Esophagus muscularis mucosa (tissue), 4 donors: ENCODE measurements at regions not wholly inside any gene's neighbourhood (a gene's known extent, or its start where the extent isn't known, plus 50 kb on each side); places are given as distances from the start of the nearest gene placed in this dataset.

Experiments used
- DNase-seq: peaks from one replicate; pipeline ENCODE4 v3.0.0-alpha.2; 2017; ENCODE audit errors: extremely low spot score
- H3K27ac ChIP-seq, 4 donors: fragments of 200-600 bp; sonication (generic); replicated peaks in 1 of 4; 1 replicate in 3 of 4; 2 replicates in 1 of 4; pipeline ENCODE4 v1.5.1; 2016 to 2019; ENCODE audit warnings: mild to moderate bottlenecking in 1 of 4
- H3K27me3 ChIP-seq, 4 donors: fragments of 200-600 bp; sonication (generic); one replicate each; pipeline versions ENCODE4 v1.5.1 to v1.6.0; 2016 to 2019
- H3K36me3 ChIP-seq, 4 donors: fragments of 200-600 bp; sonication (generic); one replicate each; pipeline ENCODE4 v1.5.1; 2016 to 2019
- H3K4me1 ChIP-seq, 4 donors: fragments of 200-600 bp; sonication (generic); one replicate each; pipeline ENCODE4 v1.5.1; 2016 to 2019
- H3K4me3 ChIP-seq, 4 donors: fragments of 200-600 bp; sonication (generic); 1 replicate in 2 of 4; 2 replicates in 2 of 4; pipeline ENCODE4 v1.5.1; 2016 to 2019; ENCODE audit warnings: mild to moderate bottlenecking in 4 of 4, moderate library complexity in 1 of 4
- H3K9me3 ChIP-seq, 4 donors: fragments of 200-600 bp; sonication (generic); 1 replicate in 3 of 4; 2 replicates in 1 of 4; pipeline ENCODE4 v1.5.1; 2016 to 2019
- EP300 ChIP-seq: sonication (generic); formaldehyde crosslinking; IDR thresholded peaks from one replicate; pipeline ENCODE4 v1.6.1; 2017; ENCODE audit warnings: antibody characterized with exemption
- POLR2A ChIP-seq: fragments of 450-650 bp; IDR thresholded peaks from one replicate; pipeline ENCODE4 v1.6.1; 2017; ENCODE audit warnings: antibody characterized with exemption, moderate library complexity, mild to moderate bottlenecking, low read depth
- POLR2AphosphoS5 ChIP-seq, 2 donors: sonication (generic); formaldehyde crosslinking; IDR thresholded peaks; one replicate each; pipeline ENCODE4 v1.6.1; 2017; ENCODE audit warnings: antibody characterized with exemption in 2 of 2
- WGBS: methylation state at CpG from one replicate; pipeline ENCODE4 v1.1.5; 2018; 5-methylcytosine and 5-hydroxymethylcytosine counted together
- intact Hi-C: fragments of 100-400 bp; cut with DNase I; formaldehyde crosslinking; loops from one replicate; pipeline ENCODE4 v1.15.1; 2023
- TF ChIP-seq, protein P1 (sequence below), 3 experiments: fragments of 200-600 bp in 2 of 3; fragments of 450-650 bp in 1 of 3; sonication (generic) in 2 of 3; IDR thresholded peaks; one replicate each; pipeline ENCODE4 v1.5.1; 2017 to 2019; ENCODE audit warnings: antibody characterized with exemption in 3 of 3, mild to moderate bottlenecking in 2 of 3, moderate library complexity in 1 of 3

DNA sequence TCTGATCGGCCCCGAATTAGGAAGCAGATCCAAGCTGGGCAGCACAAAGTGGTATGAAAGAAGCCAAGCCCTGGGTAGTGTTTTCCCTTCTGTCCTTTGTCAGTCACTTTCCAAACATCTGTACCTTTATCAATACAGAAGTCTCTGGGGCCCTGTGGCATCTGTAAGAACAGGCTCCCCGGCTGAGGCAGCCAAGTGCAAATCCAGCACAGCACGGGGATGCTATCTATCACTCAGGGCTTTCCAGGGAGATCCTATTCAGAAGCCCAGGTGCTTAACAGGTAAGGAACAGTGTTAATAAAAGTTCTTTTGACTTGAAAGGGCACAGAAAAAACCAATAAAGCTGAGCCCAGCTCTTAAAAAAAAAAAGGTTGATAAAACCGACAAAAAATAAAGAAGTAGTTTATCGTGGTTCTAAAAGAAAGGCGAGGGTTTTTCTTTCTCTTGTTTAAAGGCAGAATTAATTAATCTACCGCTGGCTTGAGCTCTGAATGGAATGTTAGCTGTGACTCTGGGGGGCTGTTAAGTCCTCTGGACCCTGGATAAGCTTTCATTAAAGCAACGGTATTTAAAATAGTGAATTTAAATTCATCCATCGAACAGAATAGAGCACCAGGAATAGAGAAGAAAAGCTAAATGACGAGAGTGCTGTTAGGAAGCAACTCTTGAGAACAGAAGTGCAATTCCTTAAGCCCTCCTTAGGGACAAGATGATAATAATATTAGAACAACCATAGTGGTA is 119.1 kb upstream of the GATB start:
- intact Hi-C loops: no loop called here
- WGBS: 74% methylated on average over 11 of the region's 11 CpGs
- H3K4me3 ChIP-seq: no peak overlapping the region

DNA sequence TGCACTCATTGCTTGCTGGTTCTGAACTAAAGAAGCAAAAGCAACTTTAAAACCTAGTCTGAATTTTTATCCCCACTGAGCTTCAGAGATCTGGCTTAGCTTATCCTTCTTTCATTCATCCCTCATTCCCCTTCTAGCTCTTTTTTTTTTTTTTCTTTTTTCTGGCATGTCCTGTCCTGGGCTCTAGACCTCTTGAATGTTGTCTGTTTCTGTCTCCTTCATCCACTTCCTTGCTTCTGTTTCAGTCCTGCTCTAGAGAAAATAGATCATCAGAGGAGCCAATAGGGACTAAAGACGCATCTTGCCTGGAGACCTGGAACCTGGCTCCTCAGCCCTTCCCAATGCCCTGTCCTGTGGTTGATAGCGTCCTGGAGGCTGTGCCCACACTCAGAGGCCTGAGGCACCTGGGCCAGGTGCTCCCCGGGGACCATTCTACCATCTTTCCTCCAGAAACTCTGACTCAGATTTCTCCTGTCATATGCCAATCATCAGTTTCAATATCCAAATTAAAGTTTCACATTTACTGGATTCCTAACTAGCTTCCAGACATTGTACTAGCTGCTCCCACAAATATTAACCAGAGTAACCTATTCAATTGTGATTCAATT is 115.7 kb upstream of the GATB start:
- DNase-seq: no peak
- H3K9me3 ChIP-seq: no peaks in the 10 kb centered on the region
- H3K36me3 ChIP-seq: no peaks in the 10 kb centered on the region
- WGBS: 94% methylated on average over 3 of the region's 3 CpGs
- H3K4me1 ChIP-seq: no peaks in the 10 kb centered on the region
- intact Hi-C loops: no loop called here
- H3K4me3 ChIP-seq: no peak overlapping the region
- no peak overlapping the region for H3K27ac ChIP-seq
- H3K27me3 ChIP-seq: no peaks in the 10 kb centered on the region
- TF ChIP-seq POLR2A (no peak), EP300 (no peak), POLR2AphosphoS5 (IDR thresholded peaks at IDR 0.05) (no peak)
- TF ChIP-seq, protein P1, sequence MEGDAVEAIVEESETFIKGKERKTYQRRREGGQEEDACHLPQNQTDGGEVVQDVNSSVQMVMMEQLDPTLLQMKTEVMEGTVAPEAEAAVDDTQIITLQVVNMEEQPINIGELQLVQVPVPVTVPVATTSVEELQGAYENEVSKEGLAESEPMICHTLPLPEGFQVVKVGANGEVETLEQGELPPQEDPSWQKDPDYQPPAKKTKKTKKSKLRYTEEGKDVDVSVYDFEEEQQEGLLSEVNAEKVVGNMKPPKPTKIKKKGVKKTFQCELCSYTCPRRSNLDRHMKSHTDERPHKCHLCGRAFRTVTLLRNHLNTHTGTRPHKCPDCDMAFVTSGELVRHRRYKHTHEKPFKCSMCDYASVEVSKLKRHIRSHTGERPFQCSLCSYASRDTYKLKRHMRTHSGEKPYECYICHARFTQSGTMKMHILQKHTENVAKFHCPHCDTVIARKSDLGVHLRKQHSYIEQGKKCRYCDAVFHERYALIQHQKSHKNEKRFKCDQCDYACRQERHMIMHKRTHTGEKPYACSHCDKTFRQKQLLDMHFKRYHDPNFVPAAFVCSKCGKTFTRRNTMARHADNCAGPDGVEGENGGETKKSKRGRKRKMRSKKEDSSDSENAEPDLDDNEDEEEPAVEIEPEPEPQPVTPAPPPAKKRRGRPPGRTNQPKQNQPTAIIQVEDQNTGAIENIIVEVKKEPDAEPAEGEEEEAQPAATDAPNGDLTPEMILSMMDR (IDR thresholded peaks at IDR 0.05): no peak

More for the DNA sequence above, 119.1 kb upstream of the GATB start:
- Histone ChIP-seq H3K4me1 (no peaks in the 10 kb centered on the region), H3K36me3 (no peaks in the 10 kb centered on the region), H3K27ac (no peak overlapping the region), H3K9me3 (no peaks in the 10 kb centered on the region), H3K27me3 (no peaks in the 10 kb centered on the region)
- TF ChIP-seq POLR2A (no peak), POLR2AphosphoS5 (IDR thresholded peaks at IDR 0.05) (no peak), EP300 (no peak)
- TF ChIP-seq, protein P1 (IDR thresholded peaks at IDR 0.05): no peak
- DNase-seq: no peak

DNA sequence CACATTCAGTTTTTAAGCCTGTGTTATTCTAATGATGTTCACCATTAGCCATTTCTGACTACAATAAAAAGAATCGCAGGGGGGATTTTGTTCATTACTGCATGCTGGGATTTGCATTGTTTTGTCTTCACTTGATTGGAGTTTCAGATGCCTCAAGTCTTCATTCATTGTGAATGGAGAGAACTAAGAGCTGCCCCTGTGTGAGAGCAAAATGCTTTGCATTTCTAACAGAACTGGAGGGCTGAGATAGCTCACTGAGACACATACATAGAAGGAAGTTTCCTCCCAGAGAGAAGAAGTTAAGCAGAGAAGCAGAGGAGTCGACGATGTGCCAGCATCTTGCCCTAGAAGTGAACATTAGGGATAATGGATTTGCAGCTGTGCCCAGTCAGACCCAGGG is 113.5 kb upstream of the GATB start:
- Histone ChIP-seq H3K9me3 (no peaks in the 10 kb centered on the region), H3K4me3 (no peak overlapping the region), H3K36me3 (no peaks in the 10 kb centered on the region), H3K27me3 (no peaks in the 10 kb centered on the region), H3K27ac (no peak overlapping the region), H3K4me1 (no peaks in the 10 kb centered on the region)
- WGBS: 67% methylated on average over 3 of the region's 3 CpGs
- TF ChIP-seq, protein P1 (IDR thresholded peaks at IDR 0.05): no peak
- TF ChIP-seq POLR2AphosphoS5 (IDR thresholded peaks at IDR 0.05) (no peak), POLR2A (no peak), EP300 (no peak)
- intact Hi-C loops: no loop called here
- no peak for DNase-seq

DNA sequence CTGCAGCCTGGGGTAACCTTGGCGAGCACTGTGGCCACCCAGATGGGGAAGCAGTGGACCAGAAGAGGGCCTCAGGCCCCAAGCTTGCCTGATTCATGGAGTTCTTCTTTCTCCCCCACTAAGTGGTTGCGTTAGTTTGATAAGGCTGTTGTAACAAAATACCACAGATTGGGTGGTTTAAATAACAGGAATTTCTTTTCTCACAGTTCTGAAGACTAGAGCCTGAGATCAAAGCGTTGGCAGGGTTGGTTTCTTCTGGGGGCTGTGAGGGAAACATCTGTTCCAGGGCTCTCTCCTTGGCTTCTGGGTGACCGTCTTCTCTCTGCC is 105.7 kb upstream of the GATB start:
- Histone ChIP-seq H3K9me3 (no peaks in the 10 kb centered on the region), H3K27me3 (no peaks in the 10 kb centered on the region), H3K36me3 (no peaks in the 10 kb centered on the region), H3K4me1 (peaks cover 0 to 15% (median 10%) of the 10 kb centered on the region in 4 donors), H3K27ac (no peak overlapping the region), H3K4me3 (no peak overlapping the region)
- no peak for DNase-seq
- WGBS: 81% methylated on average over 4 of the region's 4 CpGs
- intact Hi-C loops: no loop called here
- TF ChIP-seq EP300 (no peak), POLR2A (no peak), POLR2AphosphoS5 (IDR thresholded peaks at IDR 0.05) (no peak)
- TF ChIP-seq, protein P1 (IDR thresholded peaks at IDR 0.05): no peak
